Epithelial cell of prostate (primary cell): ENCODE measurements at regions not wholly inside any gene's neighbourhood (a gene's known extent, or its start where the extent isn't known, plus 50 kb on each side); places are given as distances from the start of the nearest gene placed in this dataset.
A peak's percentile ranks its signal among the peaks of the same experiment; 100 is the strongest.
"Not testable (repeated sequence)": the region's sequence is repeated elsewhere in the genome, so short reads cannot be mapped to it uniquely, and the experiment has no call there.

Source experiments
- DNase-seq: peaks from one replicate; pipeline ENCODE4 v3.0.0-alpha.2; 2011; ENCODE audit warnings: low read depth, low spot score
- H3K27ac ChIP-seq: fragments of 450-650 bp; 2 replicates; pipeline ENCODE4 v1.5.1; 2017; ENCODE audit warnings: mild to moderate bottlenecking

GRCh38 chr5:101429241-101429640 is 526.2 kb upstream of the ST8SIA4 start:
- no peak for DNase-seq

DNA sequence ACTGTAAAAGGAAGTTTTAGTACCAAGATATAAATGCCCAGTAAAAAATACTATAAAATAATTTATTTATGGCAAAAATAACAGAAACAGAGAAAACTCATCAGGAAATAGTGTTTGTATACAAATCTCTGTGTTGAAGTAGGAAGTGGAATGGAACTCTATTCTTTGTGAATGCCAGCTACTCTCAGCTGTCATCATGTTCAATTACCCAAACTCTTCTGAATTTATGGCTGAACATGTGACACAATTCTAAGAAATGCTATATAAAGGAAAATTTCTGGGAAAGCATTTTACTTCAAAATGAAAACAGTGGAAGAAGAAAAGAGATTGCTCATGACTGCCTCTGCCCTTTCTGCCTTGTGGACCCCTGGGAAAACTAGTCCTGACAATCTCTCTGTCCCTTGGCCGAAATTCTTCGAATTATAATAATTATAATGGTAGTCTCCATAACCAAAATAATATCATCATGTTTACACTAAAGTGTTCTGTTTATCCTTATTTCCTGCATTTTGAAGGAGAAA is 522.3 kb upstream of the ST8SIA4 start:
- DNase-seq, result no peak

More at GRCh38 chr5:101429241-101429640, 526.2 kb upstream of the ST8SIA4 start:
- no peak overlapping the region for H3K27ac ChIP-seq

DNA sequence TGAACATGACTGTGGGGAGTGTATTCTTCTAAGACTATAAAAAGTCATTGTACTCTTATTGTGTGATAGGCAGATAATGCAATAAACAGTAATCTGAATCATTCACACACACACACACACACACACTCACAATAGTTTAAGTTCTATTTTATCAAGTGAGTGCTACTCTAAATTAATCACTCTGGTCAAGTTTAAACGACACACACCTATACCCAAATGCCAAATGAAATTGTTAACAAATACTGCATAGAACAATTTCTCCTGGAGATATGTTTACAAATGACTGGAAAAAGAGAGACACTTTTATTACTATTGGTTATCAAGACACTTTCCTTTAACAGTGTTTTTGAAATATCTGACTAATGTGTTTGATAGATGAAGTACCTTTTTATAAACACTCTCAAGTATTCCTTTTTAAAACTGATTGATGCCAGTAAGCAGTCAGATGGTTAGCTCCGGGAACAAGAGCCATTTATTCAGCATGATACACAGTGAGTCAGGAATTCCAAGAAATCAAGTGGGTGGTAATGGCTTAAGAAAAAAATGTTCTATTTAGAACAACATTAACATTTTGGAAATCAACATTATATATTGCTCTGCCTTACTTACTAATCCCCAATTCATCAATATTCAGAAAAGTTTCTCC is 521.6 kb upstream of the ST8SIA4 start:
- peak overlapping the region; percentile 70 for H3K27ac ChIP-seq
- DNase-seq, result peak; percentile 46

More for the DNA sequence above, 522.3 kb upstream of the ST8SIA4 start:
- H3K27ac ChIP-seq, result peak overlapping the region; percentile 70

- no peak overlapping the region for H3K27ac ChIP-seq
- DNase-seq, result no peak
These were observed 515.6 kb upstream of the ST8SIA4 start for GRCh38 chr5:101418713-101419118.

DNA sequence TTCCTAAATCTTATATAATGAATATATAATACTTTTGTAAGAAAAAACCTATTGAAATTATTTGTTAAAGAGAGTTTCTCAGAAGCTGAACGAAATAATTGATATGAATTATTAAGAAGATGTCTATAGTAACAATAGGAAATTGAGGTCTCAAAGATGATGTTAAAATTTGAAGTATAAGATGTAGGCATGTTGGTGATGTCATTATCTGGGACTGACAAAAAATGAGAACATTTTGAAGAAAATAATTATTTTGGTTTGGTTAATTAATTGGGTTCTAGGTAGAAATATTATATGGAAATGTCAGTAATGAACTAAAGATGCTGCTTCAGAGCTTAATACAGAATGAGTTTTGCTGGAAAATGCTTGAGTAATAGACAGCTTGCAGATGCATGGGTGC is 501.4 kb upstream of the ST8SIA4 start:
- DNase-seq, result no peak
- H3K27ac ChIP-seq, result no peak overlapping the region

- no peak for DNase-seq
- H3K27ac ChIP-seq, result no peak overlapping the region
These were observed 490.8 kb upstream of the ST8SIA4 start for GRCh38 chr5:101393795-101394450.

DNA sequence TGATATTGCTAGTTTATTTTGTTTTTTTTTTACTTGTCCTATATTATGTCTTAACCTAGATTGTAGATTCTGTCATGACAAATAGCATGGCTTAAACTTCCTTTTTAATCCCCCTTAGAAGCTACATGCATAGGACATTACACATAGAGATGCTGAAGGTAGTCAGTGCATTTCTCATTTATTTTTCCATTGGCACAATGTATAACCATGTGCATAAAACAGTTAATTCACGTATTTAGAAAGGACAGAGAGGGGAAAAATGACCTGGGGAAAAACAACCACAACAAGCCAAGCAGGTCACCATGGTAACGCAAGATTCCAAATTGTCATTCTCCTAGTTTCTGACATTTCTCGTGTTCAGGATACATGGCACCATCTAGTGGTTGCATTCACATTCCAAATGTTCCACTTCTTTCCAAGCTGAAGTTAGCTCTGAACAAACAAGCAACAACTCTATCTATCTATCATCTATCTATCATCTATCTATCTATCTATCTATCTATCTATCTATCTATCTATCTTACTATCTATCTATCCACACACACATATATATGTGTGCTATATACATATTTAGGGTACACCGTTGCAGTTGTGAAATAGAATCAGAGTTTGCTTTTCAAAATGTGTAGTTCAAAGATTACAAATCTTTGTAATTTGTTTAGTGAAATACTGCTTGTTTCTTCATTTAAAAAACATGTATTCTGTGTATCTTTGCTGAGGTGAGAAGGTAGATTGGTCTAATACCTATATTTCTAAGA is 487.2 kb upstream of the ST8SIA4 start:
- H3K27ac ChIP-seq, result no peak overlapping the region
- peak; percentile 6 for DNase-seq

DNA sequence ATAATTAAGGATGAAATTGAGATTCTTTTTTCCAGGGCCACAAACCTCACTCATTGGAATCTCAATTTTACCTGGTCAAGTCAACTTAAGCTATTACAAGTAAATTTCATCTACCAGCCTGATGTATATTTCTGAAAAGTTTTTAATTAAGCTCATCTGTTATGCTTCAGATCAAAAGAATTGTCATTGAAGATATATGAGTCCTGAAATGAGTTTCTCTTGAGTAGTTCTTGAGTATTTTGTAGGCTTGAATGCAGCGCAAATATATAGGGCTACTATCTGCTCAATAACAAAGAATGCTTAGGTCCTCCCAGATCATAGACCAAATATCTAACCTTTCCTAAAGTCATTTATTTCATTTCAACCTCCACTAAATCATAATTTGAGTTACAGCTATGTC is 482.2 kb upstream of the ST8SIA4 start:
- no peak for DNase-seq
- no peak overlapping the region for H3K27ac ChIP-seq

DNA sequence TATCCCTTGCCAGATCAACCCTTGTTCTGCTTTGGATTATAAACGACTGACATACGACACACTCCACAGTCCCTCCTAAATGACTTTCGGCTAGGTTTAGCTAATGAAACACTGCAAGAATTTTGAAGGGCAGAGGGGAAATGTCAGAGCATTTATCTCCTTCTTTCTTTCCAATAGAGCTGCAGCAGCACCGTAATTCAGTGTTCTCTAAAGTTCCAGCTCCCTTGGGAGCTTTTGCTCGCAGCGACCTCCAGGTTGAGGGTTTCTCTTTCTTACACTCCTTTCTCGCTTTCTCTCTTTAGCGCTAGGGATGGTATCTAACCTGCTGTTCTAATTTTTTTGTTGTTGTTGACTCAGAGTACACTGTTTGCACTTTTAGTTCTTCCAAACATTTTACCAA is 467.1 kb upstream of the ST8SIA4 start:
- DNase-seq, result no peak
- no peak overlapping the region for H3K27ac ChIP-seq

- DNase-seq, result no peak
- no peak overlapping the region for H3K27ac ChIP-seq
These were observed 461.4 kb upstream of the ST8SIA4 start for GRCh38 chr5:101364469-101364868.

DNA sequence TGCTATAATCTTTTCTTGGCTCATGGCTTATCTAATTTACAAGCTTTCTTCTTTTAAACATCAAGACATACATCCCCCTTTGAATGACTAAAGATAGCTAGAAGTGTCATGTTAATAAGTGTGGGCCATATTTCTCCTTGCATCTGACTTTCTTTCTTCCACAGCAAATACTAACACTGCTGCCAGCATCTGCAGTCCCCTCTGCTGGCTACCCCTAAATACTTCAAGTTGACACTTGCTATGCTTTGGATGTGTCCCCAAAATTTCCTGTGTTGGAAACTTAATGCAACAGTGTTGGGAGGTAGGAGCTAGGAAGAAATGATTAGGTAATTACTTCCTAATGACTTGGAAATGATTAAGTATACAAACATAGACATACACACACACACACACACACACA is 459.0 kb upstream of the ST8SIA4 start:
- no peak for DNase-seq
- H3K27ac ChIP-seq, result no peak overlapping the region

GRCh38 chr5:101346906-101347305 is 443.8 kb upstream of the ST8SIA4 start:
- H3K27ac ChIP-seq, result no peak overlapping the region
- DNase-seq, result no peak

GRCh38 chr5:101346447-101346846 is 443.4 kb upstream of the ST8SIA4 start:
- no peak overlapping the region for H3K27ac ChIP-seq
- no peak for DNase-seq

GRCh38 chr5:101338226-101338625 is 435.1 kb upstream of the ST8SIA4 start:
- DNase-seq, result no peak
- no peak overlapping the region for H3K27ac ChIP-seq

GRCh38 chr5:101327816-101328215 is 424.7 kb upstream of the ST8SIA4 start:
- no peak overlapping the region for H3K27ac ChIP-seq
- no peak for DNase-seq

GRCh38 chr5:101326766-101327165 is 423.7 kb upstream of the ST8SIA4 start:
- DNase-seq, result no peak
- no peak overlapping the region for H3K27ac ChIP-seq

GRCh38 chr5:101316401-101316800 is 413.3 kb upstream of the ST8SIA4 start:
- H3K27ac ChIP-seq, DNase-seq: not testable (repeated sequence)

DNA sequence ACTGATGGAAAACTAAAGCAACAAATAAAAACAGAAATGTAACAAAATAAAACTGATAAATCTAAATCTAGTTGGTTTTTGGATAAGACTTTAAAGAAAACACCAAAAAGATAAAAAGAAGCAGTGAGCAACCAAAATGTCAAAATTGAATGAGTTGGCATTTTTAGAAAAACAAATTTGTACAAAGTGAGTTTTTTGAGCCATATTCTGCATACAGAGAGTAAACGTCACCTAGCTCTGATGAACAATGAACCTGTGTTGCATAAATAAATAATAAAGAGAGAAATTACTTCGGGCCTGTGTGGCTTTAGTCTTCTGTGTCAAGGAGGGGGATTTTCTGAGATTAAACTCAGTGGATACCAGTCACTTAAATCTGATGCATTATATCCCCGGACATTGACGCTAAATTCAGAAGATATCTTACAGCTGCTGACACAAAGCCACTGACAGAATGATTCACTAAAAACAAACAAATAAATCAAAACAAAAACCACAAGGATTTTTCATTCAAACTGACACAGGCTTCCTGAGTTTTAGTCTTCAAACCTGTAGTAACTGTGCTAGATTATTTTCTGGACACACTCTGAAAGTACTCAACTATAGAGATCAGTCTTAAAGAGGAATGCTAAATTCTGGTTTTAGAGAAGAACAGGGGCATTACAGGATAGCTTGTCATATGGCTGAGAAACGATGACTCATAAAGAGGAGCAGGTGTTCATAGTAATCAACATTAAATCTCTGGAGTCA is 403.5 kb upstream of the ST8SIA4 start:
- H3K27ac ChIP-seq, result no peak overlapping the region
- no peak for DNase-seq

- H3K27ac ChIP-seq, result no peak overlapping the region
- DNase-seq, result no peak
These were observed 393.4 kb upstream of the ST8SIA4 start for GRCh38 chr5:101296477-101296876.

GRCh38 chr5:101292199-101292598 is 389.1 kb upstream of the ST8SIA4 start:
- no peak overlapping the region for H3K27ac ChIP-seq
- DNase-seq, result no peak
